Superior temporal gyrus (tissue), 1 donor: ENCODE measurements at regions not wholly inside any gene's neighbourhood (a gene's known extent, or its start where the extent isn't known, plus 50 kb on each side); places are given as distances from the start of the nearest gene placed in this dataset.
A peak's percentile ranks its signal among the peaks of the same experiment; 100 is the strongest.

Source experiments
- DNase-seq: peaks from one replicate; pipeline ENCODE4 v3.0.0-alpha.2; 2016; ENCODE audit errors: extremely low spot score

DNA sequence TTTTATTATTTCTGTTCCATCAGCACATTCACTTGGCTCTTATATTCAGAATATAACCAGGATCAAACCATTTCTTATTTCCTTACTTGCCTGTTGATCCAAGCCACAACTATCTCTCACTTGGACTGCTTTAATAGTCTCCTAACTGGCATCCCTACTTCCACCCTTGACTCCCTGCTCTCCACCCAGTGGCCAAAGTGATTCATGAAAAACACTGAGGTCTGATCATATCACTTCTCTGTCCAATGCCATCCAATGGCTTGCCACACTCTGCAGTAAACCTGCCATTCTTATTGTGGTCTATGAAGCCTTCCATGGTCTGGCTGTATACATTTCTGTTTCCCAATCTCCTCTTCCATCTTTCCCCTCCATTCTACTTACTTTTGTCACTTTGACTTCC, 576.1 kb downstream of the PDCD6IP start:
- no peak for DNase-seq

DNA sequence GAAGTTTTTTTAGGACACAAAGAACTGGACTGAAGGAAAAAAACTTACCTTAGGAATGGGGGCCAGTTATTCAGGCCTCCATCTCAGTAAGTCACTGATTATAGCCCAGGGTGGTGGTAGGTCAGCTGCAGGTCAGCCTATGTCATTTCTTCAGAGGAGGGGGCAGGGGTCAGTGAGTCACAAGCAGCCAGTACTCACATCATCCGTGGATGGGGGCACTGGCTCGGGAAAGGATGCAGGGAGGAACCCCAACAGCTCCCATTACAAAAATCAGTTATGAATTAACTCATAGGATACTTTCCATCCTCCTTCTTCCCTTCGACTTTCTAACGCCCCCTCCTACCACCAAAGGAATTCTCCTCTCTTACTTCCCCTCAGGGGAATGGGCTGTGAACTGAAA, 578.3 kb downstream of the PDCD6IP start:
- no peak for DNase-seq

GRCh38 chr3:34377961-34378360, 579.5 kb downstream of the PDCD6IP start:
- no peak for DNase-seq

DNA sequence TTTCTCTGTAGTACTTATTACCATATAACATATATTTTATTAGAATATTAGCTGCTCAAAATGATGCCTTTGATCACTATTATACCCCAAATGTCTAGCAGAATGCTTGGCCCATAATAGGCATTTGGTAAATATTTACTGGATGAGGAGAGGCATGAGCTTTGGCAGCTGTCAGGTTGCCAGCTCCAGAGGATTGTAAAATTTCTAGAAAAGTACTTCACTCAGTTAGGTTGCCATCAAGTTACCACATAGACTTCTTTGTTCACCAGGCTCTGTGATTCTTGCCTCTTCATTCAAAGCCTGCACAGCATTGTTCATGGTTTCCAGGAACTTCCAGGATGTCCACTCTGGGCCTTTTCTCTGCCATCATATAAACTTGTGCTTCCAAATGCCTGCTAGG, 582.8 kb downstream of the PDCD6IP start:
- no peak for DNase-seq

GRCh38 chr3:34382859-34383258, 584.4 kb downstream of the PDCD6IP start:
- no peak for DNase-seq

DNA sequence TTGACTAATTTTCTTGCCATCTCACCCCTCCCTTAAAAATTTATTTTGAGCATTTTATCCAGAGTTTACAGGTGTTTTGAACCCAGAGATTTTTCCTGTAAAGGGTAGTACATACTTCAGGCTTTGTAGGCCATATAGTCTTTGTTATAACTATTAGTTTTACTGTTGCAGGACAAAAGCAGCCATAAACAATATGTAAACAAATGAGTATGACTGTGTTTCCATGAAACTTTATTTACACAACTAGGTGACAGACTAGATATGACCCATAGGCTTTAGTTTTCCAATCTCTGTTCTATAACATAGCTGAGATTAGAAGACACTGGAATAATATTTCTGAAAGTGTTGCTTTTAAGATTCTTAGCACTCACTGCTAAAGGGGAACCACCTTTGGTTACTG, 587.9 kb downstream of the PDCD6IP start:
- no peak for DNase-seq

GRCh38 chr3:34387826-34388564, 589.6 kb downstream of the PDCD6IP start:
- DNase-seq: peak; percentile 70

DNA sequence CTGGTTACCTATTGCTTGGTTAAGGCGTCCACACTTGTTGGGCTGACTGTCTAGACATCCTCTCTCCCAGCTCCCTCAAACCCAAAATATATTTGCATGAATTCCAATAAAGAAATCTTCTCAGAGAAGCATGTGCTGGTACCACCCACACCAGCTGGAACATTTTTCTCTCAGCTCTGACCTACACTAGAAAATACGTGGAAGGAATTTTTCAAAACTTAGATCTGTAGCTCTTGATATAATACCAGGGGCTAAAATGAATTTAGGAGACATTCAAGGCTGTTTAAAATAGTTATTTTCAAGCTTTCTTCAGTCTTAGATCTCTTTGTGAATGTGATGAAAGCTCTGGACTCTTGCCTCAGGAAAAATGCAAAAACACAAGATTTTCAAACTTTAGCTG, 590.4 kb downstream of the PDCD6IP start:
- DNase-seq: peak; percentile 71

DNA sequence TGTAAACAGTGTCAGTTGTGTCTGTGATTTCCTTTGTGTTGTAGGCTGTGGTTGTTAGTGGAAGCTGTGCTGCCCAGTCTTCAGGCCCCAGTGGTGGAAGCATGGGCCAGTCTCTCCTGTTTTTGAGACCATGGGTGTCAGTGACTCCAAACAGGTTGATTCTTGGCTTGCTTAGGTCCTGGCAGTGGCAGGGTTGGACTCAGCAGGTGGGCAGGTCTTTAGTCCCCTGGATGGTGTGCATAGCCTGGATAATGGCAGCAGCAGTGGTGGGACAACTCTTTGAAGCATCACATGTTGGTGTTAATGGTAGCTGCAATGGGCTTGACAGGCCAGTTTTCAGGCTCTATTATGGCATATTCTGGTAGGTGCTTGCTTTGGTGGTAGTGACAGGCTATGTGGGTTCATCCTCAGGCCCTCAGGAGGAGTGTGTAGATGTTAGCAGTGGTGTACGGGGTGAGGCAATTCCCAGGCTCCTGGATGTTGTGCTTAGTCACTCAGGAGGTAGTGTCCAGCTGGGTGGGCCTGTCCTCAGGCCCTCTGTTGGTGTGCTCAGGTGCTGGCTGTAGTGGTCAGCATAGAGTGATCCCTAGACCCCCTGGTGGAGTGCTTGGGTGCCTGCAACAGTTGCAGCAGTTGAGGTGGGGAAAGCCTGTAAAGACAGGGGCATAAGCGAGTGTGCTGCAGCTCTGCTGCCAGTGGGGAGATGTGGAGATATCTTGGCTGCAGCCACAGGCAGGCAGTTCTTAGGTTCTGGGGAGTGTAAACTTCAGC, 596.7 kb downstream of the PDCD6IP start:
- no peak for DNase-seq

DNA sequence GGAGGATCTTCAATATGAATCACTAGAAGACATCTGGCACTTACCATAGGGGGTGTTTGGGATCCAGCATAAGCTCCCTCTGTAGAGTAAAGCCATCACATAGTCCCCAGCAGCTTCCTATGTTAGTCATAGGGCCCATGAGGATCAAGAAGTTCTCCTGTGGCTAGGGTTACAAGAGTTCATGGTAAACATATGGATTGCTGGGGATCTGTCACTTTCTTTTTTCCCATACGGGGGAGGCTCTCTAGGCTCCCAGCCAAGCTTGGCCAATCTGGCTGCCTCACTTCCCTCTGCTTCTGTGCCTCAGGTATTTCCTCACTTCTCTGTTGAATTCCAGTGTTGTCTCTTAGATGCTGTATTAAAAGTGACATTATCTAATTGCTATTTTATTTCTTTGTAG, 597.9 kb downstream of the PDCD6IP start:
- DNase-seq: no peak

DNA sequence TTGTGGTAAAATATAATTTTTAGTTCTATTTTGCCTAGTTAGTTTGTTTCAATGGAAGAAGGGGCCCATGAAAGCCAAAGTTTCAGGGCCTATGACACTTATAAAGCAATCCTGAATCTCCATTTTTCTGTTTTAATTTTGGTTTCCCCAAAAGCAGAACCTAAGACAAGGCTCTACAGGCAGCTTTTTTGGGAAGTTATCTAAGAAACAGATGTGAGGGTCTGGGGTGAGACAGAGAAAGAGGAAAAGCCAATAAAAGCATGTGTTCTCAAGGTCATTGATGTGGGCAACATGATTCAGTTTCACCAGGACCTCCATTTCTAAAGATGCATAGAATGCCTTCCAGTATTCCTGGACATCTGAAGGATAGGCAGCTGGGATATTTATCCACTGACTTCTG, 598.5 kb downstream of the PDCD6IP start:
- DNase-seq: no peak

DNA sequence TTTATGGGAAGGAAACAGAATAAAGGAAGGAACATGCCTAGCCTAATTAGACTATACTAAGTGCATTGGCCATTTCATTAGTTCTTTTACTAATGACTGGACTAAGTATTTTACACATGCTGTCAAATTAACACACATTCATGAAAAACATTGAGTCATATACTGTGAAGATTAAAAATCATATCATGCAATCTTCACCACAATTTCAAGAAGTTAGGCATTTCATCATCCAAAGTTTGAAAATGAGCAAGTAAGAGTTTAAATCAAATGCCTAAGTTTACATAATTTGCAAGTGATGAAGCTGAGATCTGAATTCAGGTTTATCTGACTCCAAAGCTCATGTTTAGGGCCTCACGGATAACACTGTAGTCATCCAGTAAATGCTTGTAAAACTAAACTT, 601.0 kb downstream of the PDCD6IP start:
- DNase-seq: no peak

DNA sequence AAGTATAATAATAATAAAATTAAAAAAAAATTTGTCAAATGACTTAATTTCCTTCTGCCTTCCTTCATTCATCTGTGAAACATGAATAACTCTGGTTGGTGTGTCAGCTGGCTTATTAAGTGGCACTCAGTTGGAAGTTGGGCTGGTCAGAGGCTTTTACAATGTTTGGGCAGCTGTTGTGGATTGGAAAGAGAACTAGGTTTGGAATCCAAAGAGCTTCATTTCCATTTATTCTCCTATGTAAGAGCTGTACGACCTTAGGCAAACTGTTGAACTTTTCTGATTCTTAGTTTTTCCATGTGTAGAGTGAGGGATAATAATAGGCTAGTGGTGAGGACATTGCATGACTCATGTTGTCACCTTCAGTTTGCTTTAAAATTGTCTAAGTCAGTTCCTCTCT, 606.7 kb downstream of the PDCD6IP start:
- DNase-seq: no peak

GRCh38 chr3:34407281-34407680, 608.9 kb downstream of the PDCD6IP start:
- DNase-seq: no peak

- DNase-seq: no peak
Observed at GRCh38 chr3:34408088-34408487, 609.7 kb downstream of the PDCD6IP start.

GRCh38 chr3:34411596-34411995, 613.2 kb downstream of the PDCD6IP start:
- DNase-seq: no peak

DNA sequence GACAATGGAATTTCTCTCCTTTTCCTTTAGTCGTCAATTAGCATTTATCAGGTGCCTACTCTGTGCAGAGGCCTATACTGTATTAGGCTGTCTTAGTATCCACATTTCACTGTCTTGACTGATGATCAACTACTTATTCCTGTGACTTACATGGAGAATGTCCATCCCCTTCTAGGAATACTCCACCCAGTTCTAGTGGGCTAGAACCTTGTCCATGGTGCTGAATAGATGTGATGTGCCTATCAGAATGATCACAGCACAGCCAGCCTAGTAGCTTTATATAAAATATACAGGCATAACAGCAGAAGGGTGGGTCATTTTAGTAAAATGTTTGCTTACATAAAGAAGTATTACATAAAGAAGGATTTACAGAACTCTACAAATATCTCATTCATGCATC, 621.4 kb downstream of the PDCD6IP start:
- no peak for DNase-seq

GRCh38 chr3:34421762-34422161, 623.3 kb downstream of the PDCD6IP start:
- no peak for DNase-seq

DNA sequence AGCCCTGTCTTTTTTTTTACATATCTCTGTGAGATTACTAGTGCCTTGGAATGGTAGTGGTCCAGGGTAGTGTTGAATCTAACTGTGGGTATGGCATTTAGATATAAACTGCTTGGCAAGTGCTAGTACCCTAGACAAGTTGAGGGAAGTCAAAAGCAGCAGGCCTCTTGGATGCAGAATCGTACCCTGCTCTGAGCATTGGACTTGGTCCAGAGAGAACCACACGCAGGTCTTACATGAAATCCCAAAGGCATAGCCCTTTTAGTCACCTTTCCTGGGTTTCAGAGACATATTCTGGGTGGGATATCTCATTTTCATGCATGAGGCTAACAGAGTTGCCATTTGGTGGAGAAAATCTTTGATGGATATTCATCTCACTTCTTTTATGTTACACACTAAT, 641.4 kb downstream of the PDCD6IP start:
- DNase-seq: no peak

GRCh38 chr3:34444137-34444536, 645.7 kb downstream of the PDCD6IP start:
- no peak for DNase-seq

GRCh38 chr3:34449305-34449704, 650.9 kb downstream of the PDCD6IP start:
- no peak for DNase-seq

DNA sequence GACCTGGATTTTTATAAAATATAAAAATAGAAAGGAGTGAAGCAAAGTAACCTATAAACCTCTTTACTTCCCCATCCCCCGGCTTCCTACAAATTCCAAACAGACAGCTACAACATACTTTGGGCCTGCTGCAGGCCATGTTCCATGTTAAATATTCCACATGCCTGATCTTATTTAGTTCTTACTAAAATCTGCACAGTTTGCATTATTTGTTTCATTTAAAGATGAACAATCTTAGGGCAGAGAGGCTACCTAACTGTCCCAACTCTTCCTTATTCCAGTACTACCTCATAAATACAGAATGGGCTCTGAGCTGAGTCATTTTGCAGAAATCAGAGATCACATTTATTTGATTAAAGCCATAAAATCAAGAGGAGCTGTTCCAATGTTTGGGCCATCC, 665.0 kb downstream of the PDCD6IP start:
- DNase-seq: no peak

DNA sequence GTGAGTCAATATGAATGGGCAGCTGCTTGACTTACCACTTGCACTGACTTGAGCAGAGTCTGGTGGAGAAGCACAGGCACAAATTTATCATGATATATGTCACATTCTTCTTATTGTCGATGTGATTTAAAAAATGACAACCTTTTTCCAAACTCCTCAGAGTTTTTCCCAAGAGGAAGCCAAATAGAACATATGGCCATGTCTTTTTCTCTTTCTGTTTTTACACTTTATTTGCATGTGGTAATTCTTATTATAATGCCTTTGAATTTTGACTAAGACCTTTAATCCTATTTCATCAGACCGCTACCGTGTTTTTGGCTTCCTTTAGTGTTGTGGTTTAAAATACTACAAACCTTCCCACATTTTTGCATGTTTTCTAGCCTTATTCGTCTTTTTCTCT, 666.2 kb downstream of the PDCD6IP start:
- peak; percentile 27 for DNase-seq
